ENCODE measurements at regions not wholly inside any gene's neighbourhood (a gene's known extent, or its start where the extent isn't known, plus 50 kb on each side); places are given as distances from the start of the nearest gene placed in this dataset.

GRCh38 chr3:150082898-150083654 lies 112.4 kb upstream of the PFN2 start:
- H3K9me2 ChIP-seq (ENCODE audit: insufficient read depth): no peaks in the 10 kb centered on the region
- no peaks in the 10 kb centered on the region for H3K79me2 ChIP-seq (ENCODE audit: insufficient read depth, low read length)
- no TSS peak for BruUV-seq (replicated peaks)
- no peak for ATAC-seq
- ChIA-PET CTCF (no interaction called here), POLR2A (no interaction called here), RAD21 (ENCODE audit: low non-redundant PET in 1 of 2, low total read pairs in 2 of 2, uncharacterized antibody in 2 of 2, unreplicated experiment in 2 of 2) (no interaction called here)
- H2AFZ ChIP-seq (ENCODE audit: low read depth, low read length, poor library complexity, severe bottlenecking): no peak overlapping the region
- H3K36me3 ChIP-seq (ENCODE audit: control insufficient read depth in 1 of 2, insufficient read depth in 2 of 2, low read length in 2 of 2): no peaks in the 10 kb centered on the region
- H3K4me2 ChIP-seq (ENCODE audit: low read length): no peak overlapping the region
- no peak overlapping the region for H3K4me3 ChIP-seq (replicated peaks in 1 of 2; ENCODE audit: low read depth in 1 of 2, low read length in 2 of 2)
- TF ChIP-seq REST (IDR thresholded peaks at IDR 0.05; ENCODE audit: low read depth) (no peak), EGR1 (IDR thresholded peaks at IDR 0.05; ENCODE audit: low read depth) (no peak), ELF1 (IDR thresholded peaks at IDR 0.05; ENCODE audit: borderline replicate concordance, low read depth) (no peak), YY1 (IDR thresholded peaks at IDR 0.05; ENCODE audit: extremely low read depth, insufficient replicate concordance, low read depth, low read length) (no peak), EZH2phosphoT487 (IDR thresholded peaks at IDR 0.05; ENCODE audit: borderline replicate concordance) (no peak), SP1 (IDR thresholded peaks at IDR 0.05; ENCODE audit: low read depth) (no peak)
- H3K4me1 ChIP-seq (ENCODE audit: control insufficient read depth in 1 of 2, insufficient read depth in 2 of 2, low read length in 2 of 2): no peaks in the 10 kb centered on the region
- DNase-seq (ENCODE audit: low read depth, low spot score): no peak
- H3K27ac ChIP-seq (ENCODE audit: low read depth, low read length): no peak overlapping the region
- no peaks in the 10 kb centered on the region for H4K20me1 ChIP-seq (ENCODE audit: insufficient read depth)
- no peaks in the 10 kb centered on the region; the same call in 1 of the 2 replicates for H3K27me3 ChIP-seq (ENCODE audit: insufficient read depth, low read length)
- no peaks in the 10 kb centered on the region for H3K9me3 ChIP-seq (ENCODE audit: control insufficient read depth in 1 of 2, insufficient read depth in 1 of 2, low read depth in 1 of 2, low read length in 2 of 2)
- H3K9ac ChIP-seq (ENCODE audit: low read length): no peak overlapping the region
- intact Hi-C loops (cut with micrococcal nuclease): no loop called here

Measured in HCT116 (cell line).